ENCODE measurements at regions not wholly inside any gene's neighbourhood (a gene's known extent, or its start where the extent isn't known, plus 50 kb on each side); places are given as distances from the start of the nearest gene placed in this dataset.

DNA sequence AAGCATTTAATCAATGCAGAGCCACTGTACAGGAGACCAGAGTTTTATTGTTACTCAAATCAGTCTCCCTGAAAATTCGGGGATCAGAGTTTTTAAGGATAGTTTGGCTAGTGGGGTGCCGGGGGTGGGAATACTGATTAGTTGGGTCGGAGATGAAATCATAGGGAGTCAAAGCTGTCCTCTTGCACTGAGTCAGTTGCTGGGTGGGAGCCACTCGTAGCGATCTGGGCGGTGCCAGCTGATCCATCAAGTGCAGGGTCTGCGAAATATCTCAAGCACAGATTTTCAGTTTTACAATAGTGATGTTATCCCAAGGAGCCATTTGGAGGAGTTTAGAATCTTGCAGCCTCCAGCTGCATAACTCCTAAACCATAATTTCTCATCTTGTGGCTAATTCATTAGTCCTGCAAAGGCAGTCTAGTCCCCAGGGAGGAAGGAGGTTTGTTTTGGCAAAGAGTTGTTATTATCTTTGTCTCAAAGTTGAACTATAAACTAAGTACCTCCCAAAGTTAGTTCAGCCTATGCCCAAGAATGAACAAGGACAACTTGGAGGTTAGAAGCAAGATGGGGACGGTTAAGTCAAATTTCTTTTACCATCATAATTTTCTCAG lies 169.4 kb upstream of the PLEKHG7 start:
- H3K4me3 Mint-ChIP-seq = no peak overlapping the region
- DNase-seq (no peak), ATAC-seq (no peak)
- peaks cover 24% of the 10 kb centered on the region for H3K9me3 Mint-ChIP-seq
- peaks cover 43% of the 10 kb centered on the region for H3K4me1 Mint-ChIP-seq
- H3K27me3 Mint-ChIP-seq = no peaks in the 10 kb centered on the region
- peaks cover 7% of the 10 kb centered on the region for H3K36me3 Mint-ChIP-seq (ENCODE audit: low read depth)
- H3K27ac Mint-ChIP-seq = no peak overlapping the region

DNA sequence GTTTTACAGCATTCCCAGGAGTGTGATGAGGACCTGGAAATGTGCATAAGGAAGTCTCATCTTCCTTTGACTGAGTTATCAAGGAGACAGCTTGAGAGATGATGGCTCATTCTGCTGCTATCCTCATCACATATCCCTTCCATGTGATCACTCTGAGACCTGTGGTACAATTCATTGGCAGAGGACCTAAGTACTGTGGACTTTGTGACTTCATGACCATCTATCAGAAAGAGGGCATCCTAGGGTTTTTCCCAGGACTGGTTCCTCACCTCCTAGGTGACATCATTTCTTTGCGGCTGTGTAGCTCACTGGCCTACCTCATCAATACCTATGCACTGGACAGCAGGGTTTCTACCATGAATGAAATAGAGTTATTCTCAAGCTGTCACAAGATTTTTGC lies 172.1 kb upstream of the PLEKHG7 start:
- Mint-ChIP-seq H3K4me1 (peaks cover 29% of the 10 kb centered on the region), H3K36me3 (ENCODE audit: low read depth) (peaks cover 6% of the 10 kb centered on the region), H3K27ac (no peak overlapping the region), H3K9me3 (peaks cover 24% of the 10 kb centered on the region), H3K27me3 (no peaks in the 10 kb centered on the region), H3K4me3 (no peak overlapping the region)
- DNase-seq (no peak), ATAC-seq (no peak)

DNA sequence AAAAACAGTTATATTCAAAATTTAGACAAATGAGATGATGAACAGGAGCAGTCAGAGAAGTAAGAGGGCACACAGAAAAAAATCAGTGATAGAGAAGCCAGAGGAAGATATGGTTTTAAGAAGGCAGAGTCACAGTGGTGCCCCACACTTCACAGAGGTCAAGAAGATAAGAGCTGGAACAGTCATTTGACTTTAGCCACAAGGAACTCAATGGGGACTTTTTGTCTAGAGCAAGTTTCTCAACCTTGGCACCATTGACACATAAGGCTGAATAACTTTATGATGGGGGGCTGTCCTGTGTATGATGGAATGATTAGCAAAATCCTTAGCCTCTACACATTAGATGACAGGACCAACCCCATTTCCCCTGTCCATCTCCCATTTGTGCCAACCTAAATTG lies 172.8 kb upstream of the PLEKHG7 start:
- peaks cover 24% of the 10 kb centered on the region for H3K9me3 Mint-ChIP-seq
- H3K36me3 Mint-ChIP-seq (ENCODE audit: low read depth) = peaks cover 4% of the 10 kb centered on the region
- no peaks in the 10 kb centered on the region for H3K27me3 Mint-ChIP-seq
- DNase-seq = no peak
- H3K4me3 Mint-ChIP-seq = no peak overlapping the region
- peak overlapping the region; percentile 70 for H3K27ac Mint-ChIP-seq
- ATAC-seq = peak; percentile 84
- peaks cover 29% of the 10 kb centered on the region for H3K4me1 Mint-ChIP-seq

DNA sequence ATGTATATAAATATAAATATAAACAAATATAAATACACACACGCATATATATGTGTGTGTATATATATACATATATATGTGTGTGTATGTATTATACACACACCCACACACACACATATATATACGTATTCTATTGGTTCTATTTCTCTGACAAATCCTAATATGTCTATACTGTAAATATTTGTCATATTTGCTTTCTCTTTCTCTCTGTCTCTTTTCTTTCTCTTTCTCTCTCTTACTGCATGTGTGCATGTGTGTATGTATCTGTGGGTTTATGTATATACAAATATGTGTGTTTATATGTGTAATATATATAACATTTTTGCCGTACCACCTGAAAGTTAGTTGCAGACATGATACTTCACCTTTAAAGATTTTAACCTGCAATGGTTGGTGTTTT lies 174.2 kb upstream of the PLEKHG7 start:
- Mint-ChIP-seq H3K27me3 (no peaks in the 10 kb centered on the region), H3K4me1 (peaks cover 39% of the 10 kb centered on the region), H3K27ac (no peak overlapping the region), H3K36me3 (ENCODE audit: low read depth) (peaks cover 4% of the 10 kb centered on the region), H3K4me3 (no peak overlapping the region), H3K9me3 (peaks cover 29% of the 10 kb centered on the region)
- DNase-seq (no peak), ATAC-seq (no peak)

DNA sequence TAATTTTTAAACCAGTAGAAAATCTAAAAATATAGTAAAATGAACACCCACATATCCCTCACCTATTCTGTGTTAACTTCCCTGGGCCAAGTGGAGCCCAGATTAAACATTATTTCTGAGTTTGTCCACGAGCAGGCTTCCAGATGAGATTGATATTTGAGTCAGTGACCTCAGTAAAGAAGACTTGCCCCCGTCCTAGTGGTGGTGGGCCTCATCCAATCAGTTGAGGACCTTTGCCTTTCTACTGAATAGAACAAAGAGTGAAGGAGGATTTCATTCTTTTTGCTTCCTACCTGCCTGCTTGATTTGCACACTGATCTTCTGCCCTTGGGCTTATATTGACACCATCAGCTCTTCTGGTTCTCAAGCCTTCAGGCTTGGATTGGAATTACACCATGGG lies 174.7 kb upstream of the PLEKHG7 start:
- Mint-ChIP-seq H3K27ac (no peak overlapping the region), H3K4me1 (peaks cover 39% of the 10 kb centered on the region), H3K36me3 (ENCODE audit: low read depth) (peaks cover 6% of the 10 kb centered on the region), H3K27me3 (no peaks in the 10 kb centered on the region), H3K9me3 (peaks cover 32% of the 10 kb centered on the region), H3K4me3 (no peak overlapping the region)
- ATAC-seq (no peak), DNase-seq (no peak)

DNA sequence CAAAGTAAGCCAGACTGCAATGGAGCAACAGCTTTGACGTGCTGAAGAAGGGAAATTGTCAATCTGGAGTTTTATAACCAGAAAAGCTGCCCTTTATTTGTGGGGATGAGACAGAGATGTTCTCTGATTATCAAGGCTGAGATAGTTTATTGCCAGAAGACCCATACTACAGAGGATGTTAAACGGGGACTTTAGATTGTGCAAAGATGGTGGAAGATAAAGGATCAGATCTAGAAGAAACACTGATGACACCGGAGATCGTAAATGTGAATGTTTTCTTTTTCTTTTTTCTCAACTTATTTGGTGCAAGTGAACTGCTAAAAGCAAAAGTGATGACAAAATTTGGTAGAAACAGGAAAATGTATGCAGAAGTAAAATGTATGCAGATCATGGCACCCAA lies 178.3 kb upstream of the PLEKHG7 start:
- Mint-ChIP-seq H3K4me3 (no peak overlapping the region), H3K4me1 (peaks cover 34% of the 10 kb centered on the region), H3K27ac (peak overlapping the region; percentile 51), H3K27me3 (no peaks in the 10 kb centered on the region), H3K36me3 (ENCODE audit: low read depth) (peaks cover 9% of the 10 kb centered on the region), H3K9me3 (peaks cover 21% of the 10 kb centered on the region)
- DNase-seq (no peak), ATAC-seq (no peak)

DNA sequence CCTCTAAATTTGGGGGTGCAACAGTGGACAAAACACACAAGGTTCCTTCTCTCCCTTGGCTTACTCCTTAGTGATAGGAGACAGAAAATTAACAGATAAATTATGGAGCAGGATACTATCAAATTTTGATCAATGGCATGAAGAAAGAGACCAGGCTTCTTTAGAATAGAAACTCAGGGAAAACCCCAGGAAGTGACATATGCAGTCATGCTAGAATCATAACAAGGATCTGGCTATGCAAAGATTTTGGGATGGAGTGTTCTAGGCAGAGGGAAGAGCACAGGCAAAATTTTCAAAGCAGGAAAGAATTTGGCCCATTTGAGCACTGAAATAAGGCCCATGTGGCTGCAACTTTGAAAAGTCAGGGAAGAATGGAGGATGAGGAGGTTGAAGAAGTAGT lies 182.3 kb upstream of the PLEKHG7 start:
- DNase-seq (no peak), ATAC-seq (no peak)
- no peaks in the 10 kb centered on the region for H3K27me3 Mint-ChIP-seq
- peaks cover 44% of the 10 kb centered on the region for H3K4me1 Mint-ChIP-seq
- peaks cover 28% of the 10 kb centered on the region for H3K9me3 Mint-ChIP-seq
- H3K36me3 Mint-ChIP-seq (ENCODE audit: low read depth) = peaks cover 9% of the 10 kb centered on the region
- no peak overlapping the region for H3K4me3 Mint-ChIP-seq
- H3K27ac Mint-ChIP-seq = peak overlapping the region; percentile 4

DNA sequence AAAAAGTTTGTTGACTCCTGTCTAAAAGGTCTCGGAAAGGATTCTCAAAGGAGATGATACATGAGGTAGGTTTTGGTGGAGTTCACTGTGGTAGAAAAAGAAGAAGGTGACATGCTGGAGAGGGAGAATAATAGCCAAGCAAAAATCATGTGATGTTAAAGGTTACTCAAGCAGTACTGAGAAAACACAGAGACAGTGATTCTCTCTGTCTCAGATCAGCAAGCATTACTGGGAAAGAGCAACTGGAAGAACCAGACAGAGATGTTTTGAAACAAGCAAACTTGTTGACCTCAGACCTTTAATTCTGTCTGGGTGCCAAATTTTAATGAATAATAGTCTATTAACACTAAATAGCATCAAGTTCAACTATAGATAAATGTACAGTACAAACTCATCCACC lies 183.5 kb upstream of the PLEKHG7 start:
- DNase-seq (no peak), ATAC-seq (no peak)
- Mint-ChIP-seq H3K27ac (peak overlapping the region; percentile 15), H3K4me3 (no peak overlapping the region), H3K4me1 (peaks cover 45% of the 10 kb centered on the region), H3K27me3 (no peaks in the 10 kb centered on the region), H3K36me3 (ENCODE audit: low read depth) (peaks cover 9% of the 10 kb centered on the region), H3K9me3 (peaks cover 23% of the 10 kb centered on the region)

DNA sequence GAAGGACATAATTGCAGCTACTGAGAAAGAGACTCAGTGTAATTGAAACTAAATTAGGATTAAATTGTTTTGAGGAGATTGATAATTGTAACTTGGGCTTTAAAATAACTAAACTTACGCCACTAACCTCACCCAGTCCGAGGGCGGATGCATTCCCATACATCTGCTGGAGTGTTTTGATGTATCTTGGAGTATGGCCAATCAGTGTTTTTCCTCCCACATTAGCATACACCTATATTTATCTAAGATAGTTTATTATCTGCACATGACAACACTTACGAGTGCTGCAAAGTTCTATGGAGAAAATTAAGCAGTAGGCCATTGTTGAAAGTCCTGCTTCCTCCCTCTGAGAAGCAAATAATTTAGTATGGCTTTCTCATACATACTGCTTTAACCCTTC lies 184.7 kb upstream of the PLEKHG7 start:
- no peak overlapping the region for H3K4me3 Mint-ChIP-seq
- ATAC-seq = no peak

DNA sequence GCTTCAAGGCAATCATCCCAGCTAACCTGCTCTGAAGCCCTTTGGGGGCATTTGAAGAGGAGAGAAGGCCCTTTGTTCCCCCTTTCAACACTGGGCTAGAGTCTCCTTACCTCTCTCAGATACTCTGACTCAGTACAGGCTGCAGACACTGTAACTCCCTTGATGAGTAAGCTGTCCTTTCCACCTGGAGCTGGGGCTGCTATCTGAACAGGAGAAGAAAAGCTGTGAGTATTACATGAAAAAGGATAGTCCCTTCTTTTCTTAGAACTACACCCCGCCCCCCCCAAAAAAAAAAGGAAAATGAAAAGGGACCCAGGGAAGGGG lies 186.6 kb upstream of the PLEKHG7 start:
- Mint-ChIP-seq H3K27me3 (no peaks in the 10 kb centered on the region), H3K4me1 (peaks cover 44% of the 10 kb centered on the region), H3K4me3 (peak overlapping the region; percentile 55), H3K9me3 (peaks cover 17% of the 10 kb centered on the region), H3K27ac (peak overlapping the region; percentile 61), H3K36me3 (ENCODE audit: low read depth) (peaks cover 7% of the 10 kb centered on the region)
- ATAC-seq (peak; percentile 100), DNase-seq (peak; percentile 20)

More for the DNA sequence above, 184.7 kb upstream of the PLEKHG7 start:
- no peak overlapping the region for H3K27ac Mint-ChIP-seq
- peaks cover 9% of the 10 kb centered on the region for H3K36me3 Mint-ChIP-seq (ENCODE audit: low read depth)
- DNase-seq = no peak
- peaks cover 22% of the 10 kb centered on the region for H3K9me3 Mint-ChIP-seq
- peaks cover 44% of the 10 kb centered on the region for H3K4me1 Mint-ChIP-seq
- no peaks in the 10 kb centered on the region for H3K27me3 Mint-ChIP-seq

DNA sequence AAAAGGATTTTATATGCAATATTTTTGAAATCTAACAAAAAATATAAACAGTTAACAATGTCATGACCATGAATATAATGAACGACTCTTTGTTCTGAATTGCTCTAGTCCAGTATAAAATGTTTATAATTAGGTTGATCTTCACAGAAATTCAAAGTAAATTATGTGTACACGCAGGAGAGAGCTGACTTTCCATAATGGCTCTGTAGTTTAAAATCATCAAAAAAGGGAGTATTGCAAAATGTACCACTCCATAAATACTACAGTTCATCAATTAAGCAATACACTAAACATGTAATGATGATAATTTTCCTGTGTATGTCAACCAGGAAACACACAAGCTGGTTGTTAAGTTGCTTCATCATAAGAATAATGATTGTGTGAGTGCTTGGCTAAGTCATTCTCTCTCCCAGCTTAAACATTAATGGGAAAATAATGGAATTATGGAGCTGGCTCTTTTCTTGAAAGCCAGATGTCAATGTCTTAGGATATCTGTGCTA lies 189.5 kb upstream of the PLEKHG7 start:
- H3K9me3 Mint-ChIP-seq = peaks cover 22% of the 10 kb centered on the region
- no peak overlapping the region for H3K4me3 Mint-ChIP-seq
- DNase-seq = no peak
- no peaks in the 10 kb centered on the region for H3K27me3 Mint-ChIP-seq
- H3K4me1 Mint-ChIP-seq = peaks cover 28% of the 10 kb centered on the region
- ATAC-seq = no peak
- peaks cover 4% of the 10 kb centered on the region for H3K36me3 Mint-ChIP-seq (ENCODE audit: low read depth)
- H3K27ac Mint-ChIP-seq = no peak overlapping the region

DNA sequence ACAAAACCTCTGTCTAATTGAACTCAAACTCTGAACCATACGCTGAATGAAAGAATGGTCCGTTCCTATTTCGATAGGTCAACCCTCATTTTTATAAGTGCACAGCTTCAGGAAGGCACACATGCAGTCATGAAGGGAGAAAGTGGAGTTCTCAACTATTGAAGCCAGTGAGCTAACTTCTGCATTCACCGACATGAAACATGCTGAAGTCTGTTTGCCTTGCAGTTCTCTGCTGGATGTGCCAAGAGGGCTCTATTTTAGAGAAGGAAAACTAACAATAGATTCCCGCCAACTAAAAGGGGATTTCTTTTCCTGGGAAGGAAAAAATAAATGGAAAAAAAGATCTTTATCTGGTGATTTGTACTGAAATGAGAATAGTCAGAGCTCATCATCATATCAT lies 191.0 kb upstream of the PLEKHG7 start:
- no peak for ATAC-seq
- Mint-ChIP-seq H3K9me3 (peaks cover 27% of the 10 kb centered on the region), H3K4me1 (peaks cover 39% of the 10 kb centered on the region), H3K36me3 (ENCODE audit: low read depth) (peaks cover 7% of the 10 kb centered on the region), H3K27me3 (no peaks in the 10 kb centered on the region), H3K27ac (no peak overlapping the region), H3K4me3 (no peak overlapping the region)
- DNase-seq = no peak

DNA sequence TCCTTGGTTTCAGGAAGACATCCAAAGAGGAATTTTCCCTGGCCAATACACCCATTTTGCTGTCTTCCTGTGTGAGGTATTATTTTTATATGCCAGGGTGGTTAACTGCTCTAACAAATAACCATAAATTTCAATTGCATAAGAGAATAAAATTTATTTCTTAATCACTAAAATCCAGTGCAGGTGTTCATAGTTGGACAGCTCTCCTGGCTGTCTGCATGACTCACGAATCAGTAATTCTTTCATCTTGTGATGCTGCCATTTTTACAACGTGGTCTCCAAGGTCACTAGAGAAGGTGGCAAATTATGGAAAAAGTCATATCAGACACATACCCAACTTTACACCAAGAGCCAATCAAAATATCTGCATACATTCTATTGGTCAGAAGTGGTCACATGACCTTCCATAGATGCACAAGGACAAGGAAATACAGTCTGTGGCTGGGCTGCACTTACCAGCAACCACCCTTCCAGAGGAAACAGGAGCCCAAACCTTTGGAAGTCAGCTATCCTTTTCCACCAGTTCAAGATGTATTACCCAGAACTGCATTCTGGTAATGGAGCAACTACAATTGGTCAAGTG lies 193.5 kb upstream of the PLEKHG7 start:
- H3K4me3 Mint-ChIP-seq = no peak overlapping the region
- DNase-seq (no peak), ATAC-seq (no peak)
- H3K27ac Mint-ChIP-seq = no peak overlapping the region
- H3K36me3 Mint-ChIP-seq (ENCODE audit: low read depth) = peaks cover 7% of the 10 kb centered on the region
- peaks cover 48% of the 10 kb centered on the region for H3K4me1 Mint-ChIP-seq
- H3K9me3 Mint-ChIP-seq = peaks cover 27% of the 10 kb centered on the region
- no peaks in the 10 kb centered on the region for H3K27me3 Mint-ChIP-seq

DNA sequence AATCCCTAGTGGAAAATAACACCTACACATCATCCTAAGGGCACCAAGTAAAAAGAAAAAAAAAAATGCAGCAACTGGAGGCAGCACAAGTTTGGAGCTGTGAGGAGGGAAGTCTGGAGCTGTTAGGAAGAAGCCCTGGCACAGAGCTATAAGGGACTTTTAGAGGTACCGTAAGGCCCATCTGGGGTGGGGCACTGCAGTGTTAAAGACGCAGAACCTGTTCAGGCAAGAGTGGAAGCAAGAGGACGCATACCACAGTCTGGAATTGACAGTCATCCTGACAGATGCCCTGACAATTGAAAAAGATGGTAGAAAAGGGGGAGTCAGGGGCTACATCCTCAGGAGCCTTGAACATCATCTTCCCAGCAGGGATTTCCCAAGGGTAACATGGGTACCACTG lies 195.9 kb upstream of the PLEKHG7 start:
- no peak for ATAC-seq
- H3K4me1 Mint-ChIP-seq = peaks cover 66% of the 10 kb centered on the region
- no peaks in the 10 kb centered on the region for H3K27me3 Mint-ChIP-seq
- H3K4me3 Mint-ChIP-seq = no peak overlapping the region
- no peak for DNase-seq
- peak overlapping the region; percentile 92 for H3K27ac Mint-ChIP-seq
- H3K9me3 Mint-ChIP-seq = peaks cover 22% of the 10 kb centered on the region
- peaks cover 4% of the 10 kb centered on the region for H3K36me3 Mint-ChIP-seq (ENCODE audit: low read depth)

DNA sequence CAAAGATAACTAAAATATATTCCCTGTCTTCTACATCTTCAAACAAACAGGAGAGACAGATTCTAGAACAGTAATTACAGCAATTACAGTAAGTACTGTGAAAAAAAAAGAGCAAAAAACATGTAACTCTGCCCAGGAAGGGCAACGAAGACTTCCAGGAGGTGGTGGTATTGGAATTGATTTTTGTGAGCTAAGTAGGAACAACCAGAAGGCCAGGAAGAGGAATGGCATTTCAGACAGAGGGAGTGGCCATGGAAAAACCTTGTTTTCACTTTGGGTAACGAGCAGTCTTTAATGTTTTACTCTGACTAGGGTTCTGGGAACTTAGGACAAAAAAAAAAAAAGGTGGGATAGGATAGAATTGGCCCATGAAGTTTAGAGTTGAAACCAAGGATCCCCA lies 196.3 kb upstream of the PLEKHG7 start:
- H3K27me3 Mint-ChIP-seq = no peaks in the 10 kb centered on the region
- peak overlapping the region; percentile 69 for H3K4me3 Mint-ChIP-seq
- peaks cover 70% of the 10 kb centered on the region for H3K4me1 Mint-ChIP-seq
- H3K36me3 Mint-ChIP-seq (ENCODE audit: low read depth) = peaks cover 4% of the 10 kb centered on the region
- H3K27ac Mint-ChIP-seq = peak overlapping the region; percentile 92
- H3K9me3 Mint-ChIP-seq = peaks cover 22% of the 10 kb centered on the region
- ATAC-seq = no peak
- DNase-seq = no peak
